Activated T-cell treated with anti-CD3 and anti-CD28 coated beads, Interleukin-2, amount 50 U/mL, for 24 hours (primary cell): ENCODE measurements at regions not wholly inside any gene's neighbourhood (a gene's known extent, or its start where the extent isn't known, plus 50 kb on each side); places are given as distances from the start of the nearest gene placed in this dataset.

Source experiments
- DNase-seq: peaks from one replicate; pipeline ENCODE4 v3.0.0-alpha.2; 2020
- H3K27ac Mint-ChIP-seq: 2 replicates; pipeline ENCODE4 v1.8.0; 2020; ENCODE audit warnings: mild to moderate bottlenecking, mixed read lengths
- H3K27me3 Mint-ChIP-seq: 2 replicates; pipeline ENCODE4 v1.8.0; 2020; ENCODE audit warnings: mixed read lengths
- H3K36me3 Mint-ChIP-seq: 2 replicates; pipeline ENCODE4 v1.8.0; 2020; ENCODE audit warnings: low read depth, mixed read lengths
- H3K4me1 Mint-ChIP-seq: 2 replicates; pipeline ENCODE4 v1.8.0; 2020; ENCODE audit warnings: low read depth, mixed read lengths
- H3K4me3 Mint-ChIP-seq: 2 replicates; pipeline ENCODE4 v1.8.0; 2020; ENCODE audit warnings: mild to moderate bottlenecking, moderate library complexity, mixed read lengths
- H3K9me3 Mint-ChIP-seq: 2 replicates; pipeline ENCODE4 v1.8.0; 2020; ENCODE audit warnings: mixed read lengths

- no peaks in the 10 kb centered on the region for H3K27me3 Mint-ChIP-seq
- no peak for DNase-seq
- H3K4me1 Mint-ChIP-seq: no peaks in the 10 kb centered on the region
- no peak overlapping the region for H3K27ac Mint-ChIP-seq
- H3K9me3 Mint-ChIP-seq: peaks cover 5% of the 10 kb centered on the region
- no peak overlapping the region for H3K4me3 Mint-ChIP-seq
- no peaks in the 10 kb centered on the region for H3K36me3 Mint-ChIP-seq
These were observed 113.2 kb downstream of the SOX2 start for GRCh38 chr3:181824961-181825360.

GRCh38 chr3:181839039-181839915, 127.6 kb downstream of the SOX2 start:
- H3K4me3 Mint-ChIP-seq: no peak overlapping the region
- no peak for DNase-seq
- no peaks in the 10 kb centered on the region for H3K9me3 Mint-ChIP-seq
- H3K4me1 Mint-ChIP-seq: no peaks in the 10 kb centered on the region
- H3K27me3 Mint-ChIP-seq: peaks cover 4% of the 10 kb centered on the region
- H3K36me3 Mint-ChIP-seq: no peaks in the 10 kb centered on the region
- no peak overlapping the region for H3K27ac Mint-ChIP-seq

DNA sequence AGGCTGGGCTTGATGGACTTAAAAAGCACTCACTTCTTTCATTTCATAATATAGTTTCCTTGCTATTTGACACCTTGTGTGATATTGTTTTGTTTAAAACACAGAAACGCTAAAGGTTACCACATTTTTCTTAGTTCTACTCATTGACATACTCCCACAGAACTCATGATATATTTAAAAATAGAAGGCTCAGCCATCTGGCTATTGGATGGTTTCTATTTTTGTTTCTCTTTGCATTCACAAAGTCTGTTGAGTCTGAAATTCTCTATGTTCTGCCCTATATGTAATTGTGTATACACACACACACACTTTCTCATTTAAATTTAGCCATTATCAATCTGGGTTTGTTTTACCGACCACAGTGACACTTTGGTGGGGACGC, 128.2 kb downstream of the SOX2 start:
- no peaks in the 10 kb centered on the region for H3K4me1 Mint-ChIP-seq
- H3K36me3 Mint-ChIP-seq: no peaks in the 10 kb centered on the region
- no peak overlapping the region for H3K4me3 Mint-ChIP-seq
- H3K27ac Mint-ChIP-seq: no peak overlapping the region
- H3K9me3 Mint-ChIP-seq: no peaks in the 10 kb centered on the region
- peaks cover 4% of the 10 kb centered on the region for H3K27me3 Mint-ChIP-seq
- DNase-seq: no peak

GRCh38 chr3:181844211-181844610, 132.5 kb downstream of the SOX2 start:
- Mint-ChIP-seq H3K9me3 (no peaks in the 10 kb centered on the region), H3K27ac (no peak overlapping the region), H3K27me3 (no peaks in the 10 kb centered on the region), H3K36me3 (no peaks in the 10 kb centered on the region), H3K4me1 (no peaks in the 10 kb centered on the region), H3K4me3 (no peak overlapping the region)
- no peak for DNase-seq

GRCh38 chr3:181847276-181847675, 135.6 kb downstream of the SOX2 start:
- no peaks in the 10 kb centered on the region for H3K4me1 Mint-ChIP-seq
- no peaks in the 10 kb centered on the region for H3K9me3 Mint-ChIP-seq
- no peaks in the 10 kb centered on the region for H3K36me3 Mint-ChIP-seq
- no peak for DNase-seq
- no peak overlapping the region for H3K27ac Mint-ChIP-seq
- H3K4me3 Mint-ChIP-seq: no peak overlapping the region
- H3K27me3 Mint-ChIP-seq: no peaks in the 10 kb centered on the region

DNA sequence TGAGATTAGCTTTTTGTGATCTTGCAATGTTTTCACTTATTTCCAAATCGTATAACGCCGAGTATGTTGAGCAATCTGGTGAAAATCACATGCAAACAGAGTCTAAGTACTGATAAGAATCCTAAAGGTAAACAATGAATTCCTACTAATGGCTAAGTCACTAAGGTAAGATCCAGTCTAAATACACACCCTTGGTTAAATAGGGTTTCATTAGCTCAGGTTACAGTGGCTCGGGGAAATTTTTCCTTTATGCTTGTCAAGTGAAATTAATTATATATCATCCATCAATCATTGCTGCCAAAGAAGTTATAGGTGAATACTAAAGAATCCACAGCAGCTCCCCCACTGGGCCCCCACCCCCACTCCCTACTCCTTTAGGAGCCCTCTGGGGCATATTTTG, 139.3 kb downstream of the SOX2 start:
- no peaks in the 10 kb centered on the region for H3K4me1 Mint-ChIP-seq

DNA sequence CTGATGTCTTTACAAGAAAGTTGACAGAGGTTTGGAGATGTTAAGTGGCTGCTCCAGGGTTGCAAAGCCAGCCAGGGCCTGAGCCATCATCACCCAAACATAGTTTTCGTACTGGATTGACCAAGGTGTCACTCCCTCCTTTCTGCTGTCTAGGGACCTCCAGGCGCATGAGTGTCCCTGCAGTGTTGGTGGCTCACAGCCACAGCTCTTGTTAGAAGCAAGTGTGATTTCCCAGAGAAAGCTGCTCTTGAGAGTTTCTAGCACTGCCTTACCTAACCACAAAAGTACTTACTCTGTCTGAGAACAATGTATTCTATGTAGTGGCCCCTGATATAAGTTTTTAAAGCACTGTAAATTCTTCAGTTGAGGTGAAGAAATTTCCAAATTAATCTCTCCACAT, 144.1 kb downstream of the SOX2 start:
- no peak for DNase-seq
- no peak overlapping the region for H3K27ac Mint-ChIP-seq
- H3K27me3 Mint-ChIP-seq: no peaks in the 10 kb centered on the region
- H3K4me1 Mint-ChIP-seq: no peaks in the 10 kb centered on the region
- peaks cover 2% of the 10 kb centered on the region for H3K9me3 Mint-ChIP-seq
- H3K36me3 Mint-ChIP-seq: no peaks in the 10 kb centered on the region
- H3K4me3 Mint-ChIP-seq: no peak overlapping the region

More for the DNA sequence above, 139.3 kb downstream of the SOX2 start:
- Mint-ChIP-seq H3K4me3 (no peak overlapping the region), H3K27ac (no peak overlapping the region), H3K9me3 (peaks cover 2% of the 10 kb centered on the region), H3K27me3 (no peaks in the 10 kb centered on the region), H3K36me3 (no peaks in the 10 kb centered on the region)
- DNase-seq: no peak

DNA sequence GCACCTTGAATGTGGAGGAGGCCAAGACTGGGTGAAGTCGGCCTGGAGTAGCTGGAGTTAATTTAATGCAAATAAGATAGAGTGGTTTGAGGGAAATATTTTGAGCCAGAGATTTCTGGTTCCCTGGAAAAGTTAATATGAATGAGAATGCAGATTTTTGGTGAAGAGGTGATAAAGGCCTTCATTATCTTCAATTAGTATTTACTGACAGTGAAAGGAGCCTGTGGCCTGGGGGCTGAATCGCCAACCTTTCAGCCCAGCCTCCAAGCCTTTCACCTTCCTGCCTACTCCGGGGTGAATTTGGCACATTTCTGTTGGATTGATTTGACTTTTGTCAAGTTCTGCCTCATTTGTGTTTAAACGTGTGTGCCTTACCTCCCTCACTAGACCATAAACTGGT, 147.8 kb downstream of the SOX2 start:
- no peak overlapping the region for H3K27ac Mint-ChIP-seq
- H3K36me3 Mint-ChIP-seq: no peaks in the 10 kb centered on the region
- H3K9me3 Mint-ChIP-seq: no peaks in the 10 kb centered on the region
- H3K4me3 Mint-ChIP-seq: no peak overlapping the region
- no peaks in the 10 kb centered on the region for H3K4me1 Mint-ChIP-seq
- no peaks in the 10 kb centered on the region for H3K27me3 Mint-ChIP-seq
- DNase-seq: no peak

- Mint-ChIP-seq H3K27me3 (no peaks in the 10 kb centered on the region), H3K4me1 (no peaks in the 10 kb centered on the region), H3K4me3 (no peak overlapping the region), H3K36me3 (no peaks in the 10 kb centered on the region), H3K27ac (no peak overlapping the region), H3K9me3 (no peaks in the 10 kb centered on the region)
- no peak for DNase-seq
These were observed 148.5 kb downstream of the SOX2 start for GRCh38 chr3:181860235-181860634.

DNA sequence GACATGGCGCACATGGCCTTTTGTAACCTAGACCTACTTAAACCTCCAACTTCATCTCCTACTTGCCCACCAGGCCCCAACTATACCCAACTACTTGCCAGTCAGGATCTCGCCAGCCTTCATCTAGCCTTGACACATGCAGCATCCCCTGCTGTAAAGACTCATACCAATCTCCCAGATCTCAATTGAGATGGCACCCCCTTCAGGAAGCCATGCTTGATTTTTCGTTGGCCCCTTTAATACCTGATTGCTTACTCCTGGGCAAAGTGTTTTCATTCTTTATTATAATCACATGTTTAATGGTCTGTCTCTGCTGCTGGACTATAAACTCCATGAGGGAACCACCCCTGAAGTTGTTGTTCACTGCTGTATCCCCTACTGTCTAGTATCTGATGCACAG, 150.8 kb downstream of the SOX2 start:
- DNase-seq: no peak
- H3K4me3 Mint-ChIP-seq: no peak overlapping the region
- H3K9me3 Mint-ChIP-seq: no peaks in the 10 kb centered on the region
- H3K36me3 Mint-ChIP-seq: no peaks in the 10 kb centered on the region
- no peaks in the 10 kb centered on the region for H3K4me1 Mint-ChIP-seq
- no peak overlapping the region for H3K27ac Mint-ChIP-seq
- H3K27me3 Mint-ChIP-seq: no peaks in the 10 kb centered on the region

- Mint-ChIP-seq H3K27me3 (no peaks in the 10 kb centered on the region), H3K9me3 (no peaks in the 10 kb centered on the region), H3K36me3 (no peaks in the 10 kb centered on the region), H3K4me3 (no peak overlapping the region), H3K4me1 (no peaks in the 10 kb centered on the region), H3K27ac (no peak overlapping the region)
- no peak for DNase-seq
These were observed 156.9 kb downstream of the SOX2 start for GRCh38 chr3:181868576-181869082.

GRCh38 chr3:181872887-181873286, 161.2 kb downstream of the SOX2 start:
- Mint-ChIP-seq H3K27ac (no peak overlapping the region), H3K9me3 (no peaks in the 10 kb centered on the region), H3K4me3 (no peak overlapping the region), H3K27me3 (no peaks in the 10 kb centered on the region), H3K4me1 (no peaks in the 10 kb centered on the region), H3K36me3 (no peaks in the 10 kb centered on the region)
- DNase-seq: no peak

DNA sequence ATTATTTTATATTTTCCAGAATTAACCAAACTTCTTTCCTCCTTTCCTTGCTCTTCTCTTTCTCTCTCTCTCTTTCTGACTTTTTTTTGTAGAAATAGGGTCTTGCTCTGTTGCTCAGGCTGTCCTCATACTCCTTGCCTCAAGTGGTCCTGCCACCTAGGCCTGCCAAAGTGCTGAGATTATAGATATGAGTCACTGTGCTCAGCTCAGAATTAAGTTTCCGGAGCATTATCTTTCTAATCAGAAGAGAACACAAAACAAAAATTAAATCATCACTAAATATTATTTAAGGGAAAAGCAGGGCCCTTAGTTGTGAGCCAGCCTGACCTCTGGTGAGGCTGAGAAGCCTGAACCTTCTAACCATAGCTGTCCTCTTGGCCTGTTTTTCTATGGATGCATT, 168.2 kb downstream of the SOX2 start:
- Mint-ChIP-seq H3K36me3 (no peaks in the 10 kb centered on the region), H3K4me3 (no peak overlapping the region), H3K9me3 (no peaks in the 10 kb centered on the region), H3K27ac (no peak overlapping the region), H3K27me3 (no peaks in the 10 kb centered on the region), H3K4me1 (no peaks in the 10 kb centered on the region)
- DNase-seq: no peak

GRCh38 chr3:181880331-181880730, 168.6 kb downstream of the SOX2 start:
- Mint-ChIP-seq H3K4me3 (no peak overlapping the region), H3K4me1 (no peaks in the 10 kb centered on the region), H3K9me3 (no peaks in the 10 kb centered on the region), H3K27ac (no peak overlapping the region), H3K27me3 (no peaks in the 10 kb centered on the region), H3K36me3 (no peaks in the 10 kb centered on the region)
- no peak for DNase-seq

DNA sequence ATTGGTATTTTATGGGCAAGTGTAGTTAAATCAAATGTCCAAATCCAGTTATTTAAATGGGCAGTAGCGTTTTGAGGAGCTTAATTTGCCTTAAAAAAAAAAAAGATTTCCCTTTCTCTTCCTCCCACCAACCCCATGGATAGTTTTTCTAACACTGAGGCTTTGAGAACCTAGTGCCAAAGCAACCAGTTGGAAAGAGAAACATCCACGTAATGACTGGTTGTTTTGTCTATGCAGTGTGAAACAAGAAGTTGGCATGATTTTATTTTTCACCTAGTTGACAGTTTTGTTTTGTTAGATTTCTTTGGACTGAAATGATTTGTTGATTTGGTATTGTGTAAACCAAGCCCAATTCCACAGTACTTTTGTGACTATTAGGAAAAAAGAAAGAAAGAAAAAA, 170.0 kb downstream of the SOX2 start:
- no peaks in the 10 kb centered on the region for H3K9me3 Mint-ChIP-seq
- no peak overlapping the region for H3K27ac Mint-ChIP-seq
- H3K36me3 Mint-ChIP-seq: no peaks in the 10 kb centered on the region
- no peaks in the 10 kb centered on the region for H3K27me3 Mint-ChIP-seq
- no peak overlapping the region for H3K4me3 Mint-ChIP-seq
- no peaks in the 10 kb centered on the region for H3K4me1 Mint-ChIP-seq
- DNase-seq: no peak
